Esophagus (tissue), 2 donors: ENCODE measurements at regions not wholly inside any gene's neighbourhood (a gene's known extent, or its start where the extent isn't known, plus 50 kb on each side); places are given as distances from the start of the nearest gene placed in this dataset.

Experiments used
- H3K27ac ChIP-seq, 2 donors: one replicate each; pipeline ENCODE4 v1.5.1; 2013; ENCODE audit warnings: low read depth in 2 of 2, mild to moderate bottlenecking in 2 of 2, inconsistent platforms in 1 of 2, low read length in 1 of 2, moderate library complexity in 1 of 2
- H3K27me3 ChIP-seq, 2 donors: one replicate each; pipeline ENCODE4 v1.6.1; 2013; ENCODE audit warnings: low read length in 2 of 2, control low read depth in 1 of 2, mild to moderate bottlenecking in 1 of 2; ENCODE audit not compliant: insufficient read depth in 2 of 2, control insufficient read depth in 1 of 2
- H3K36me3 ChIP-seq, 2 donors: one replicate each; pipeline ENCODE4 v1.6.1; 2013; ENCODE audit warnings: low read length in 1 of 2; ENCODE audit not compliant: control insufficient read depth in 2 of 2, insufficient read depth in 2 of 2
- H3K4me1 ChIP-seq, 2 donors: one replicate each; pipeline ENCODE4 v1.6.1; 2013; ENCODE audit warnings: low read length in 1 of 2; ENCODE audit not compliant: control insufficient read depth in 2 of 2, insufficient read depth in 2 of 2
- H3K4me3 ChIP-seq, 2 donors: one replicate each; pipeline ENCODE4 v1.5.1; 2013; ENCODE audit warnings: low read length in 2 of 2, mild to moderate bottlenecking in 2 of 2, low read depth in 1 of 2, moderate library complexity in 1 of 2
- H3K9me3 ChIP-seq, 2 donors: one replicate each; pipeline ENCODE4 v1.6.1; 2013; ENCODE audit warnings: mild to moderate bottlenecking in 2 of 2, low read depth in 1 of 2, low read length in 1 of 2, moderate library complexity in 1 of 2; ENCODE audit not compliant: control insufficient read depth in 2 of 2, insufficient read depth in 1 of 2
- WGBS, 2 donors: extraction: QIAGEN DNeasy Blood & Tissue Kit; methylation state at CpG; one replicate each; pipeline ENCODE4 v1.1.7; 2013; 5-methylcytosine and 5-hydroxymethylcytosine counted together
- donor health status: healthy with polysubstance abuse.
- donor health status: Bipolar disorder and iron deficiency.

- Histone ChIP-seq H3K27ac (no peak overlapping the region), H3K36me3 (no peaks in the 10 kb centered on the region), H3K4me1 (no peaks in the 10 kb centered on the region), H3K4me3 (no peak overlapping the region), H3K27me3 (no peaks in the 10 kb centered on the region), H3K9me3 (no peaks in the 10 kb centered on the region)
- WGBS, 2 donors: 86% methylated on average over 9 of the region's 9 CpGs
These were observed 155.8 kb downstream of the URI1 start for GRCh38 chr19:30097746-30098280.

DNA sequence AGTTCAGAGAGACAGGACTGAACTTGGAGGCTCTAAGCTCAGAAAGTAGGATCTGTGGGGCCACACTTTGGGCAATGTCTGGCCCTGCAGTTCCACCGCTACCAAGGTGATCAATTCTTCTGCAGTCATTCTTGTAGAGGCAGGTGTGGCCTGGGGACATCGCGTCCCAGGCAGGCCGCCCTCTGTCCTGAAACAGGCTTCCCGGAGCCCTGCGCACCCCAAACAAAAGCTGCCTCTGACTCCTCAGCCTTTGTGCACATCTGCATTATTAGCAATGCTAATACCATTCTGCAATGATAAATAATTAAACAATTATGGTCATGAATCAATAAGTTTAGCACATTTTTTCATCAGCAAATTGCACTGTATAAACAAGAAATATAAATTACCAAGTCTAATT lies 160.2 kb downstream of the URI1 start:
- no peaks in the 10 kb centered on the region for H3K4me1 ChIP-seq
- no peak overlapping the region for H3K4me3 ChIP-seq
- no peak overlapping the region for H3K27ac ChIP-seq
- 94 to 95% methylated on average over 6 of the region's 6 CpGs for WGBS, 2 donors
- no peaks in the 10 kb centered on the region for H3K36me3 ChIP-seq
- no peaks in the 10 kb centered on the region for H3K27me3 ChIP-seq
- no peaks in the 10 kb centered on the region for H3K9me3 ChIP-seq

- Histone ChIP-seq H3K36me3 (no peaks in the 10 kb centered on the region), H3K4me1 (no peaks in the 10 kb centered on the region), H3K4me3 (no peak overlapping the region), H3K27me3 (no peaks in the 10 kb centered on the region), H3K27ac (no peak overlapping the region), H3K9me3 (no peaks in the 10 kb centered on the region)
- WGBS, 2 donors: 89 to 90% methylated on average over 7 of the region's 7 CpGs
These were observed 160.6 kb downstream of the URI1 start for GRCh38 chr19:30102666-30103065.

DNA sequence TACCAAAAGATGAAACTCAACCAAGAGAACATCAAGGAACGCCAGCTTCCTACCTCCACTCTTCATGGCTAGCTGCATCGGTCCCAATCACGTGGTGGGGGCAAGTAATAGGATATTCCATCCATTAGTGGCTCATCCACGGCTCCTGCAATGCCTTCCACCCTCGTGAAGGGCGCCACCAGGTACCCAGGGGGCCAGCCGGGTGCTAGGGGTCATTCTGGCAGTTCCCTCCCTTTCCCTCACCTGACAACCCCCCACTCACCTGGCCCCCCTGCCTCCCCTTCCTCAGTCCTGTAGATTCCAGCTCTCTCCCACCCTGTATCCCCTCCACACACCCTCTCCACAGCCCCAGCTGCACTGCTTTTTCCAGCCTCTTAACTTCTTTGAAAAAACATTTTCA lies 161.9 kb downstream of the URI1 start:
- Histone ChIP-seq H3K9me3 (no peaks in the 10 kb centered on the region), H3K4me3 (no peak overlapping the region), H3K27ac (no peak overlapping the region), H3K36me3 (no peaks in the 10 kb centered on the region), H3K27me3 (no peaks in the 10 kb centered on the region), H3K4me1 (no peaks in the 10 kb centered on the region)
- WGBS, 2 donors: 75 to 81% methylated on average over 7 of the region's 7 CpGs

GRCh38 chr19:30105316-30105715 lies 163.3 kb downstream of the URI1 start:
- Histone ChIP-seq H3K36me3 (no peaks in the 10 kb centered on the region), H3K27me3 (no peaks in the 10 kb centered on the region), H3K4me1 (no peaks in the 10 kb centered on the region), H3K27ac (no peak overlapping the region), H3K4me3 (no peak overlapping the region), H3K9me3 (no peaks in the 10 kb centered on the region)
- 84 to 89% methylated on average over 8 of the region's 8 CpGs for WGBS, 2 donors

- H3K36me3 ChIP-seq: no peaks in the 10 kb centered on the region
- H3K9me3 ChIP-seq: no peaks in the 10 kb centered on the region
- no peak overlapping the region for H3K4me3 ChIP-seq
- WGBS, 2 donors: 70 to 77% methylated on average over 6 of the region's 6 CpGs
- H3K4me1 ChIP-seq: no peaks in the 10 kb centered on the region
- H3K27ac ChIP-seq: no peak overlapping the region
- H3K27me3 ChIP-seq: no peaks in the 10 kb centered on the region
These were observed 163.7 kb downstream of the URI1 start for GRCh38 chr19:30105727-30106126.

DNA sequence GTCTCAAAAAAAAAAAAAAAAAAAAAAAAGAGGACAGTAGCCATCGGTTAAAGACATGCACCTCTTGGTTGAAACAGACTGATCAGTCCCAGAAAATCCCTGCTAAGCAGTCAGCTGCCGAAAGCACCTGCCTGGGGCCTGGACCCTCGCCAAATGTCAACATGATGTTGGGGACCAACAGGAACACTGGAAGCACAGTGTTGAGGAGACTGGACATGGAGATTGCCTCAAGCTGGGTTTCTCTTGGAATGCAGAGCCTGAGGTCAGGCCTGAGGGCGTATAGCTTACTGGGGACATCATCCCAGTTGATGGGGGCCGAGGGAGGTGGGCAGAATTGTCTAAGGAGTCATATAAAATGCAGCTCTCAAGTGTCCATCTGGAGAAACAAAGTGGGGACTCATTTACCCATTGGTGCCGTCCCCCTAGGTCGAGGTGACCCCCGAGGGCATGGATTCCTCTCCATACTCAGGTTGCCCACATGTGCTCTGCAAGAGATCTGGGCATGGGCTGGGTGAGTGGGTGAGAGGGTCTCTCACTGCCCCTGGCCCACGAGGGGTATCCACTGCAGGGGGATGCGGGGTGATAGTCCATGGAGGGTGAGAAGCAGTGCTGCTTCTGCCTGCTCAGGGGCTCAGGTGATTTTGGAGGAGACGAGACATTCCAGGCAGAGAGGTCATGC lies 164.5 kb downstream of the URI1 start:
- no peak overlapping the region for H3K27ac ChIP-seq
- peaks cover 0 to 2% of the 10 kb centered on the region in 2 donors for H3K9me3 ChIP-seq
- WGBS, 2 donors: 77 to 82% methylated on average over 11 of the region's 11 CpGs
- no peak overlapping the region for H3K4me3 ChIP-seq
- no peaks in the 10 kb centered on the region for H3K27me3 ChIP-seq
- H3K4me1 ChIP-seq: no peaks in the 10 kb centered on the region
- H3K36me3 ChIP-seq: no peaks in the 10 kb centered on the region

GRCh38 chr19:30107251-30107650 lies 165.2 kb downstream of the URI1 start:
- Histone ChIP-seq H3K27ac (no peak overlapping the region), H3K27me3 (no peaks in the 10 kb centered on the region), H3K4me3 (no peak overlapping the region), H3K36me3 (no peaks in the 10 kb centered on the region), H3K4me1 (no peaks in the 10 kb centered on the region), H3K9me3 (peaks cover 0 to 2% of the 10 kb centered on the region in 2 donors)
- 33 to 46% methylated on average over 12 of the region's 12 CpGs for WGBS, 2 donors

GRCh38 chr19:30109565-30109964 lies 167.5 kb downstream of the URI1 start:
- Histone ChIP-seq H3K27me3 (no peaks in the 10 kb centered on the region), H3K4me1 (no peaks in the 10 kb centered on the region), H3K4me3 (no peak overlapping the region), H3K36me3 (no peaks in the 10 kb centered on the region), H3K9me3 (peaks cover 0 to 2% of the 10 kb centered on the region in 2 donors), H3K27ac (no peak overlapping the region)
- 71 to 75% methylated on average over 5 of the region's 5 CpGs for WGBS, 2 donors
